ENCODE measurements at regions not wholly inside any gene's neighbourhood (a gene's known extent, or its start where the extent isn't known, plus 50 kb on each side); places are given as distances from the start of the nearest gene placed in this dataset.

DNA sequence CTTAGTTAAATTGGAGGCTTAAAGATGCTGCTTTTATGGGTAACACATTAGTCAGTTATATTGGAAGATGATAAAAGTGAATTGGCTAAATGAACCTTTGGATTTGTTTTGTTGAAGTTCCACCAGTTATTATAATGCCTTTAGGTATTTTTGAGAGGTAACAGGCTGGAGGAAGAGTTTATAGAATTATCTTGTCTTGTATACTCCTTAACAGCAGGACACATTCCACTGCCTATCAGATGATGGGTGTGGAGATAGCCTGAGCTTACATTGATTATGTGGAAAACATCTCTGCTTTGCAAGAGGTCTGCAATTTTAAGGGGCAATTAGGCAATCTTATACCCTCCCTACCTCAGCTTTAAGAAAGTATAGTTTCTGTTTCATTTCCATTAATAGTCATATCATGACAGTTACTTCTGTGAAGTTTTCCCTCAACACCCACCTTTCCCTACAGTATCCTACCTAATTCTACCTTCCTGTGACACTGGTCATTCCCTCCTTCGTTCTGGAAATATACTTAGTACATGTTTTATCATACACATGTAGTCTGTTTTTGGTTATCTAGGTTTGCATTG, 403.7 kb upstream of the SPRED2 start:
- no peak for DNase-seq

- no peak for DNase-seq
Observed at GRCh38 chr2:65834771-65835475, 402.5 kb upstream of the SPRED2 start.

- DNase-seq: no peak
Observed at GRCh38 chr2:65834062-65834461, 401.7 kb upstream of the SPRED2 start.

DNA sequence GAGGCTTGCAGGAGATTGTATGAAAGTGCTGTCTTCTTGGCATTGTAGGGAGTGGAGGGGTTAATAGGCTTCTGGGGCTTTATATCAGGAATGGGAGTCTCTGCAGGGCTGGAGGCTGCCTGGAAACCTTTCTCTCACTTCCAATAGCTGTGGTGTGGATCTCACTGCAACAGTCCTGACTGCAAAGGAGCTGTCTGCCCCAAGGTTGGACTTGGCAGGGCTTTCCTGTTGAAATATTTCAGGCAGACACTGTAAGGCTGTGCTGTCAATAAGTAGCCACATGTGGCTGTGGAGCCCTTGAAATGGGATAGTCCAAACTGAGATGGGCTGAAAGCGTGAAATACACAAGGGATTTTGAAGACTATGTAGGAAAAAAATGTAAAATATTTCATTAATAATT, 399.1 kb upstream of the SPRED2 start:
- no peak for DNase-seq

DNA sequence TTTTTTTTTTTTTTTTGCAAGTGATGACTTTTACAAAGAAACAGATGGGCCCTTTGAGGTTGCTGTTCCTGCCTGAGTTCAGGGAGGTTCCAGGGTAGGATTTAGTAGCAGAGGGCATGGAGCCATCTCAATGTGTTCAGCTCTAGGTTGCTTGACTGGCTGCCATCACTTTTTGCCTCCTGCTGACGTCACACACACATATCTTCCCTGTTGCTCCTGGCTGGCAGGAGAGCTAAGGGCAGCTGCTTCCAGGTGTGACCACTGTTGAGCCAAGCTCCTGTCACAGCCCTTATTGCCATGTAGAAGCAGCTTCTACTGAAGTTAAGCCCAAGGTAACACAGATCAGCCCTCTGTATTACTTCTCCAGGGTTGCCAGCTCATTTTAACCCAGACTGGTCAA, 394.2 kb upstream of the SPRED2 start:
- DNase-seq: no peak

GRCh38 chr2:65823511-65823910, 391.1 kb upstream of the SPRED2 start:
- DNase-seq: no peak

- no peak for DNase-seq
Observed at GRCh38 chr2:65820454-65820853, 388.1 kb upstream of the SPRED2 start.

GRCh38 chr2:65819963-65820362, 387.6 kb upstream of the SPRED2 start:
- no peak for DNase-seq

DNA sequence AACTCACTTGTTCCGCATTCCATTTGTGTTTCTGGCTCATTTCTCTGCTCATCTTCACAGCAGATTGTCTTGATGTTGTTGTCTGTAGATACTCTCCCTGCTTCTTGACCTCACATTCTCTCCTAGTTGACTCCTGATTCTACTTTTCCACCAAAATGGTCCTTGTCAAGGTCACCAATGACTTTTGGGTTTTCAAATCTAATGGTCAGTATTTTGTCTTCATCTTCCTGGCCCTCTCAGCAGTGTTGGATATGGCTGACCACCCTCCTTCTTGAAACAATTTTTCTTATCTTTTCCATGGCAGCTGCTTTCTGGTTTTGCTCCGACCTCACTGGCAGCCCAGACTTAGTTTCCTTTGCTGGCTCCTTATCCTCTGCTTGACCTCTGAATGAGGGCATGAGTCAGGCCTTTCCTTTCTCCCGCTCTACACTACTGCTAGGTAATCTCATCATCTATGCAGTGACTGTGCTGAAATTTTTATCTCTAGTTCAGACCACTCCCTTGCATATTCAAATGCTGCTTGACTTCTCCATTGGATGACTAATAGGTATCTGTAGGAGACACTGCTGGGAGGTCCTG, 386.6 kb upstream of the SPRED2 start:
- no peak for DNase-seq

DNA sequence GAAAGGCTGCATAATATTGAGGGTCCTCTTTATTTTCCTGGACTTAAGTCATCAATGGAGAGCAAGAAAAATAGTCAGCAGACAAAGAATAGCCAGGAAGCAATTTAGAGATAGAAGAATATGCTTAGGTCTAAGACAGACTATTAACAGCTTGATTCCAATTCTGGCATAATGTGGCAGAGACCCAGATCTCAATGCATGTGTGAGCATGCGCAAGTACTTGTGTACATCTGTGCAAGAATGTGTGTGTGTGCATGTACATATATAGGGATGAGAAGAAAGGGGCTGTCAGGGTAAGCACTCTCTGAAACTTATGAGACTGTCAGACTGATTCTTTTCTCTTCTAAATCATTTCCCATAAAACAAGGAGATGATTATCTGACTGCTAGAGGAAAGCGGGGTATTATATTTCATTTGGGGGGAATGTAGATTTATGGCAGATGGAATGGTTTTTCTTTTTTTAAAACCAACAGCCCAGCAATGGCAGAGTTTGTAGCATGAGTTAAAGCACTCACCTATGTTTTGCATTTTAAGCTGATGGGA, 381.3 kb upstream of the SPRED2 start:
- DNase-seq: no peak

DNA sequence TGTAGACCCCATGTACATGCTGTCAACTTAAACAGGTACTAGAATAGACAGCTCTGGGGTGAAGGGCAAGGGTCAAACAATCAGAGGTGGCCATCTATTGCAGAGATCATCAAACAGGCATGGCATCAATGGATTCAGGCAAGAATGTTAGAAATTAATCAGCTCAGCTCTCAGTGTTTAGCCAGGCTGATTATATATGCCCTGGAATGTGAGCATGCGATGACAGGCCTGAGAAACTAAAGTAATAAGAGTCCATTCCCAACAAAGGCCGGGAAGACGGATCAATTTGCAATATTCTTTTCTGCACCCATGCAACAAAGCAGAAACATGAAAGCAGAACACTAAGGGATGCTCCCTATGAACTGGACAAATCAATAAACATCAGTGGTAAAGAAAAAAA, 380.5 kb upstream of the SPRED2 start:
- no peak for DNase-seq

DNA sequence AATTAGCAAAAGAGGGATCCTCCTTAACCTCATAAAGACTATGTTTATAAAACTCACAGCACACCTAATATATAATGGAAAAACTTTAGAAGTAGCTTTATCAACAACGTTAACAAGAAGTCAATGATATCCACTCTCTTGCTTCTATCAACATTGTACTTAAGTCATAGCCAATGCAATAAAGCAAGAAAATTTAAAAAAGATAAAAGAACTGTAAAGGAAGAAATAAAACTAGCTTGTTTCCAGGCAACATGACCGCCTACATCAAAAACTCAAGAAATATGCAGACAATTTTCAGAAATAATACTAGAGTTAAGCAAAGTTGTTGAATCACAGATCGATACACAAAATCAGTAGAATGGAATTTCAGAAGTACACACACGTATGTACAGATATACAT, 375.5 kb upstream of the SPRED2 start:
- no peak for DNase-seq

DNA sequence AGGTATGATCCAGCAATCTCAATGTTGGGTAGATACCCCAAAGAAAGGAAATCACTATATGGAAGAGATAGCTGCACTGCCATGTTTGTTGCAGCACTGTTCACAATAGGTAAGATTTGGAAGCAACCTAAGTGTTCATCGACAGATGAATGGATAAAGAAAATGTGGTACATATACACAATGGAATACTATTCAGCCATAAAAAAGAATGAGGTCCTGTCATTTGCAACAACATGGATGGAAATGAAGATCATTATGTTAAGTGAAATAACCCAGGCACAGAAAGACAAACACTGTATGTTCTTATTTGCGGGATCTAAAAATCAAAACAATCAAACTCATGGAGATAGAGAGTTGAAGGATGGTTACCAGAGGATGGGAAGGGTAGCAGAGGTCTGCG, 372.4 kb upstream of the SPRED2 start:
- no peak for DNase-seq

DNA sequence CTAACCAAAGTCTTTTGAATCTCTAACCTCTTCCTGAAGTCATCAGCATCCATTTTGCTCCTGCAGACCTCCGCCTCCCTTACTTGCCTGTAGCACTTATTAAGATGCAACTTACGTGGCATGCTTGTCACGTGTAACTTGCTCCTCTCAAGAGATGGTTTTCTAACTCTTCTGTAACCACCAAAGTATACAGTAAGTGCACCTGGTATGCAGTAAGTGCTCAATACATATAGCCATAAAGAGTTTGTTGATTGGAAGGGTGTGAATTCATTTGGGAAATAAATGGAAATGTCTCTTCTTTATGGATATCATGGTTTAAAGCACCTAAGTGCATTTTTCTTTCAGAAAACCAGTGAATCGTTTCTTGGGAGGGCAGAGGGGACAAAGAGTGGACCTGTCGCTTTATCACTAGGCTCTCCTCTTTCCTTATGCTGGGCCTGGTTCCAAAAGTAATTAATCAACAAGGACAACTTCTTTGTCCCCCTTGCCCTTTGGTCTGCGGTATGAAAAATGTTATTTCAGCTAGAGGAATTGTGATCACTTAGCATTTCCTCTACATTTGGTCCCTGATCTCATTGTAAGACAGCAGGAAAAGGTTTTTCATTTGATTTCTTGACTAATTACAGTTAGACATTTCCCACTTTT, 370.0 kb upstream of the SPRED2 start:
- no peak for DNase-seq

- DNase-seq: no peak
Observed at GRCh38 chr2:65800998-65801397, 368.6 kb upstream of the SPRED2 start.

GRCh38 chr2:65799141-65799854, 366.9 kb upstream of the SPRED2 start:
- DNase-seq: no peak

DNA sequence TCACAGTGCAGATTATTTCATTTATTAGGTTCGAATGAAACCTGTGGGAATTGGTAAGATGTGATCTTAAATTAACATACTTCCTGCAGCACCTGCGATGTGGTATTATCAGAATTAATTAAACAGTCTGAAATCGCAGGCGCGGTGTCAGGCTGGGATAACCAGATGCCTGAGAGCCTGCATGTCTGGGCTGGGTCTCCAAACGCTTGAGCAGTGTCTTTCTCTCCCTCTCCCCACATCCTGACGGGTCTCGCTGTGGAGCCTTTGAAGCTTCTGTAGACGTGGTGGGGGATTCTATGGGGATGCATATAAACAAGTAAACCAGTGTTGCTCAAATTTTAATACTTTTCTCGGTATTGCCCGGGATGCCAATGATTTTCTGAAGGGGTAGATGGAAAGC, 366.2 kb upstream of the SPRED2 start:
- DNase-seq: no peak

DNA sequence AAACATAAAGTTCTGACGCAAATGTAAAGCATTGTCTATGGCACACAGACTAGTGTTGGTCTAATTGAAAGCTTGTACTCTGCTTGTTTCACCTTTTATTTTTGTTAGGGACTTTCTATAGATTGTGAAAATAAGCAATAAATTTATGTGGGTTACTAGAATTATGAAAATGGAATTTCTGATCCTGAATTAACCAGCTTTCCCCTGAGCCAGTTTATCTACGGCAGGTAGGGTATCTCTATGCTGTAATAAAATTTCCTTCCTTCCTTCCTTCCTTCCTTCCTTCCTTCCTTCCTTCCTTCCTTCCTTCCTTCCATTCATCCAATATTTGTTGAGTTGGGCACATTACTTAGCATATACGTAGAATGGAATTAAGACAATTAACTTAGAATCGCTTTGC, 362.6 kb upstream of the SPRED2 start:
- DNase-seq: no peak

GRCh38 chr2:65791404-65791975, 359.1 kb upstream of the SPRED2 start:
- no peak for DNase-seq

DNA sequence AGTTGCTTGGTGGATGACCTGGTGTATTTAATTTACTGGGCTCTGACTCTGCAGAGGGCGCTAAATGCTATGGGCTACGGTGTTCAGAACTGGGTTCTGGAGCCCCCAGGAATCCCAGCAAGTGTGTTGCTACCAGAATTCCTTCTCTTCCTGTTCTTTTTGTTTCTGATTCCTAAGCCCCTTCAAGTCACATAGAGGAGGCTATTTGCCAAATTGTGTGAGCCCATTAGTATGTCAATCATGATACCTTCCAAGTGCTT, 358.2 kb upstream of the SPRED2 start:
- DNase-seq: no peak

GRCh38 chr2:65789923-65790675, 357.7 kb upstream of the SPRED2 start:
- no peak for DNase-seq

DNA sequence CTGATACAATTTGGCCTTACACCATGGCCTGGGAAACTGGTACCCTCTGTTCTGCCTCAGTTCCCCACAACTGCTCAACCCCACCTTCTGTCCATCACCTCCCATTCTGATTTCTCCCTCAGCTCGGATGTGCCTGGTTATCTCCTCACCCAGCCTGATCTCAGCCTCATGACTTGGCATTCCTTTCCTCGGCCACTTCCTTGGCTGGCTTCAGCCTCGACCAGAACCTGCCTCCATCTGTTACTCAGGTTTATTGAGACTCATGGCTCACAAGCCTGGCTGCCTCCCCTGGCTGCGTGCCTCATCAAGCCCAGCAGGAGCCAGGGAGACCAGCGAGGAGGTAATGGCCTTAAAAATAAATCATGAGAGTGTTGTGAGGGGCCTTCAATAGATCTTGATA, 356.2 kb upstream of the SPRED2 start:
- DNase-seq: no peak

Measured in left kidney (tissue), 1 donor.